Stomach (tissue), 8 donors: ENCODE measurements at regions not wholly inside any gene's neighbourhood (a gene's known extent, or its start where the extent isn't known, plus 50 kb on each side); places are given as distances from the start of the nearest gene placed in this dataset.

Source experiments
- DNase-seq, 2 donors: peaks; one replicate each; pipeline versions ENCODE4 v3.0.0 to v3.0.0-alpha.2; 2013 to 2019
- H3K27ac ChIP-seq, 5 donors: fragments of 200-600 bp in 4 of 5; sonication (generic) in 4 of 5; one replicate each; pipeline ENCODE4 v1.5.1; 2013 to 2019; ENCODE audit warnings: mild to moderate bottlenecking in 1 of 5, moderate library complexity in 1 of 5
- H3K27me3 ChIP-seq, 3 donors: fragments of 200-600 bp; sonication (generic); one replicate each; pipeline ENCODE4 v1.5.1; 2017 to 2019; ENCODE audit warnings: mixed run types in 1 of 3
- H3K36me3 ChIP-seq, 4 donors: fragments of 200-600 bp; sonication (generic); 1 replicate in 3 of 4; 2 replicates in 1 of 4; pipeline ENCODE4 v1.5.1; 2016 to 2019
- H3K4me1 ChIP-seq, 4 donors: fragments of 200-600 bp; sonication (generic); one replicate each; pipeline ENCODE4 v1.5.1; 2016 to 2019
- H3K4me3 ChIP-seq, 4 donors: fragments of 200-600 bp; sonication (generic) in 3 of 4; one replicate each; pipeline ENCODE4 v1.5.1; 2016 to 2019; ENCODE audit warnings: mild to moderate bottlenecking in 1 of 4
- H3K9me3 ChIP-seq, 4 donors: fragments of 200-600 bp; sonication (generic); one replicate each; pipeline ENCODE4 v1.5.1; 2016 to 2019
- EP300 ChIP-seq: sonication (generic); formaldehyde crosslinking; IDR thresholded peaks from one replicate; pipeline ENCODE4 v1.6.1; 2017; ENCODE audit warnings: antibody characterized with exemption
- POLR2A ChIP-seq, 4 donors: fragments of 450-650 bp; IDR thresholded peaks; one replicate each; pipeline ENCODE4 v1.6.1; 2016; ENCODE audit warnings: antibody characterized with exemption in 4 of 4, control low read depth in 2 of 4, mild to moderate bottlenecking in 1 of 4, moderate library complexity in 1 of 4
- POLR2AphosphoS5 ChIP-seq, 3 donors: sonication (generic); formaldehyde crosslinking; IDR thresholded peaks; one replicate each; pipeline ENCODE4 v1.6.1; 2016; ENCODE audit warnings: antibody characterized with exemption in 3 of 3
- WGBS, 5 donors: extraction: QIAGEN DNeasy Blood & Tissue Kit in 3 of 5; methylation state at CpG; one replicate each; pipeline versions ENCODE4 v1.1.5 to v1.1.7; 2013 to 2018; 5-methylcytosine and 5-hydroxymethylcytosine counted together
- intact Hi-C: fragments of 100-400 bp; cut with DNase I; formaldehyde crosslinking; loops from one replicate; pipeline ENCODE4 v1.15.1; 2023; ENCODE audit warnings: low total_unique reads
- TF ChIP-seq, protein P1 (sequence below), 7 experiments: fragments of 450-650 bp in 4 of 7; fragments of 200-600 bp in 3 of 7; sonication (generic) in 3 of 7; IDR thresholded peaks; one replicate each; pipeline ENCODE4 v1.5.1; 2016 to 2019; ENCODE audit warnings: antibody characterized with exemption in 7 of 7, control low read depth in 2 of 7, mild to moderate bottlenecking in 1 of 7
- donor health status: healthy with polysubstance abuse.
- donor health status: Bipolar disorder and iron deficiency.
- donor health status: healthy.

- DNase-seq: peak in 1 of 2 donors; percentile 14
- Histone ChIP-seq H3K36me3 (no peaks in the 10 kb centered on the region), H3K9me3 (no peaks in the 10 kb centered on the region), H3K4me1 (no peaks in the 10 kb centered on the region), H3K27ac (no peak overlapping the region), H3K27me3 (no peaks in the 10 kb centered on the region), H3K4me3 (no peak overlapping the region)
- intact Hi-C loops: no loop called here
- 86 to 94% (median 88%) methylated on average over 4 of the region's 4 CpGs for WGBS, 5 donors
- no peak for TF ChIP-seq POLR2AphosphoS5 (IDR thresholded peaks at IDR 0.05)
- TF ChIP-seq, protein P1, sequence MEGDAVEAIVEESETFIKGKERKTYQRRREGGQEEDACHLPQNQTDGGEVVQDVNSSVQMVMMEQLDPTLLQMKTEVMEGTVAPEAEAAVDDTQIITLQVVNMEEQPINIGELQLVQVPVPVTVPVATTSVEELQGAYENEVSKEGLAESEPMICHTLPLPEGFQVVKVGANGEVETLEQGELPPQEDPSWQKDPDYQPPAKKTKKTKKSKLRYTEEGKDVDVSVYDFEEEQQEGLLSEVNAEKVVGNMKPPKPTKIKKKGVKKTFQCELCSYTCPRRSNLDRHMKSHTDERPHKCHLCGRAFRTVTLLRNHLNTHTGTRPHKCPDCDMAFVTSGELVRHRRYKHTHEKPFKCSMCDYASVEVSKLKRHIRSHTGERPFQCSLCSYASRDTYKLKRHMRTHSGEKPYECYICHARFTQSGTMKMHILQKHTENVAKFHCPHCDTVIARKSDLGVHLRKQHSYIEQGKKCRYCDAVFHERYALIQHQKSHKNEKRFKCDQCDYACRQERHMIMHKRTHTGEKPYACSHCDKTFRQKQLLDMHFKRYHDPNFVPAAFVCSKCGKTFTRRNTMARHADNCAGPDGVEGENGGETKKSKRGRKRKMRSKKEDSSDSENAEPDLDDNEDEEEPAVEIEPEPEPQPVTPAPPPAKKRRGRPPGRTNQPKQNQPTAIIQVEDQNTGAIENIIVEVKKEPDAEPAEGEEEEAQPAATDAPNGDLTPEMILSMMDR (IDR thresholded peaks at IDR 0.05): no peak
- TF ChIP-seq EP300: no peak
- TF ChIP-seq POLR2A (IDR thresholded peaks at IDR 0.05): no peak
Measured at GRCh38 chr2:128556633-128557032, 238.0 kb upstream of the HS6ST1 start.

DNA sequence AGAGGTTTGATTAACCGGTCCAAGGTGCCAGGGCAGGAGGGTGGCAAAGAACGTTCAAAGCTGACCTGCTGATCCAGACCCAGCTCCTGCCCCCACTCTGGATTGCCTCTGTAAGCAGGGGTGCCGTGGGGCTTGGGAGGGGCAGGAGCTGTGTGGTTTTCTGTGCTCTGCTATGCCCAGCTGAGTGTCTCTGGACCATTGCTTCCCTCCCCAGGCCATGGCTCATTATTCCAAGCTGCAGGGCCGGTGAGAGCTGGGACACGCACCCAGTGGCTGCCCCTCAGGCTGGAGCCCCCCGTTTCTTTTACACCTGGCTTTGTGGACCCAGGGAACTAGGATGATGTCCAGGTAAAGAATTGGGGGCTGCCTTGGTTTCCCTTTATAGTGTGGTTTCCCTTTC is 238.4 kb upstream of the HS6ST1 start:
- H3K9me3 ChIP-seq: no peaks in the 10 kb centered on the region
- TF ChIP-seq POLR2A (IDR thresholded peaks at IDR 0.05): no peak
- no peak for TF ChIP-seq EP300
- TF ChIP-seq, protein P1 (IDR thresholded peaks at IDR 0.05): no peak
- TF ChIP-seq POLR2AphosphoS5 (IDR thresholded peaks at IDR 0.05): no peak
- H3K27me3 ChIP-seq: no peaks in the 10 kb centered on the region
- no peak overlapping the region for H3K27ac ChIP-seq
- intact Hi-C loops: no loop called here
- DNase-seq: peak in 1 of 2 donors; percentile 10
- no peaks in the 10 kb centered on the region for H3K36me3 ChIP-seq
- 76 to 93% (median 84%) methylated on average over 6 of the region's 6 CpGs for WGBS, 5 donors
- H3K4me1 ChIP-seq: no peaks in the 10 kb centered on the region
- no peak overlapping the region for H3K4me3 ChIP-seq

DNA sequence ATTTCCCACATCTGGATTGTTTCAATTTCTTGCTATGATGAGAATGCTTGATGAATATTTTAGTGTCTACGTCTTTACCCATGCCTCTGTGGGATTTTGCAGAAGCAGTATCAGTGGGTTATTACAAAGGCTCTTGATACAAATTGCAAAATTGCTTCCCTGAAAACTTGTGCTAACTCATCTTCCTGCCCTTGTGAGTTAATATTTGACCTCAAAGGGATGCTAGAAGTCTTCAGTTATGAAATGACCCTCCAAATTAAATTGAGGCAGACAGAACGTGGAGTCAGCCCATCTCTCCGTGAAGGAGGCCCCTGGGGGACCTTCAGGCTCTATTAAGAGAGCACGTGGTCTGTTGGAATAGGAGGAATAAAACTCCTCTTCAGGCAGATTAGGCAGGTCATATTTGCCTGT is 239.2 kb upstream of the HS6ST1 start:
- TF ChIP-seq POLR2A (IDR thresholded peaks at IDR 0.05) (no peak), EP300 (no peak), POLR2AphosphoS5 (IDR thresholded peaks at IDR 0.05) (no peak)
- TF ChIP-seq, protein P1 (IDR thresholded peaks at IDR 0.05): no peak
- Histone ChIP-seq H3K36me3 (no peaks in the 10 kb centered on the region), H3K27ac (no peak overlapping the region), H3K9me3 (no peaks in the 10 kb centered on the region), H3K27me3 (no peaks in the 10 kb centered on the region), H3K4me3 (no peak overlapping the region), H3K4me1 (peaks cover 0 to 3% (median 2%) of the 10 kb centered on the region in 4 donors)
- intact Hi-C loops: no loop called here
- DNase-seq: peak in 1 of 2 donors; percentile 43
- WGBS, 5 donors: 45 to 75% (median 64%) methylated on average over 4 of the region's 4 CpGs

GRCh38 chr2:128558441-128558840 is 239.8 kb upstream of the HS6ST1 start:
- Histone ChIP-seq H3K27ac (no peak overlapping the region), H3K27me3 (no peaks in the 10 kb centered on the region), H3K4me1 (peaks cover 0 to 7% (median 3%) of the 10 kb centered on the region in 4 donors), H3K9me3 (no peaks in the 10 kb centered on the region), H3K36me3 (no peaks in the 10 kb centered on the region), H3K4me3 (no peak overlapping the region)
- WGBS, 5 donors: 59 to 78% (median 70%) methylated on average over 3 of the region's 3 CpGs
- TF ChIP-seq, protein P1 (IDR thresholded peaks at IDR 0.05): no peak
- TF ChIP-seq POLR2A (IDR thresholded peaks at IDR 0.05): no peak
- no peak for TF ChIP-seq POLR2AphosphoS5 (IDR thresholded peaks at IDR 0.05)
- no peak for TF ChIP-seq EP300
- DNase-seq: no peak
- intact Hi-C loops: no loop called here
